HEK293 (cell line): ENCODE measurements at regions not wholly inside any gene's neighbourhood (a gene's known extent, or its start where the extent isn't known, plus 50 kb on each side); places are given as distances from the start of the nearest gene placed in this dataset.

ENCODE experiments used
- CTCF ChIA-PET: fragments of 350-600 bp; formaldehyde crosslinking; extraction: SDS; loops from one replicate; lab custom pipeline; 2021; ENCODE audit warnings: antibody characterized with exemption; lab: Yijun Ruan, JAX
- POLR2A ChIA-PET: fragments of 300-600 bp; formaldehyde crosslinking; extraction: SDS; loops from one replicate; lab custom pipeline; 2020; ENCODE audit warnings: antibody characterized with exemption, inconsistent platforms; lab: Yijun Ruan, JAX
- H3K27ac ChIP-seq: fragments of 200-500 bp; sonication (Bioruptor generic); 2 replicates; pipeline ENCODE4 v1.5.1; 2014; ENCODE audit warnings: low read depth, low read length, control low read depth, inconsistent platforms; ENCODE audit errors: extremely low read depth
- H3K36me3 ChIP-seq, 2 experiments: fragments of 200-500 bp in 1 of 2; sonication (Bioruptor generic) in 1 of 2; 1 replicate in 1 of 2; 2 replicates in 1 of 2; pipeline ENCODE4 v1.5.1; 2014 to 2017; ENCODE audit warnings: inconsistent platforms in 2 of 2, low read length in 2 of 2; ENCODE audit not compliant: control insufficient read depth in 2 of 2, insufficient read depth in 1 of 2
- H3K4me1 ChIP-seq: fragments of 200-500 bp; sonication (Bioruptor generic); 2 replicates; pipeline ENCODE4 v1.5.1; 2014; ENCODE audit warnings: mild to moderate bottlenecking, low read length, inconsistent platforms; ENCODE audit not compliant: control insufficient read depth, insufficient read depth
- H3K4me3 ChIP-seq: 2 replicates; pipeline ENCODE4 v1.5.1; 2011; ENCODE audit warnings: low read depth, mild to moderate bottlenecking, control low read depth, low read length, moderate library complexity
- H3K9me3 ChIP-seq: fragments of 200-500 bp; sonication (Bioruptor generic); 2 replicates; pipeline ENCODE4 v1.5.1; 2014; ENCODE audit warnings: low read depth, low read length, inconsistent platforms; ENCODE audit not compliant: control insufficient read depth, insufficient read depth
- KLF7 ChIP-seq: fragments of 450-650 bp; formaldehyde crosslinking; IDR thresholded peaks from 2 replicates; pipeline ENCODE4 v1.5.1; 2016; ENCODE audit warnings: missing biosample characterization, missing genetic modification characterization, borderline replicate concordance
- SP3 ChIP-seq: fragments of 450-650 bp; formaldehyde crosslinking; IDR thresholded peaks from 2 replicates; pipeline ENCODE4 v1.5.1; 2016; ENCODE audit warnings: missing biosample characterization, missing genetic modification characterization
- ZBTB48 ChIP-seq: fragments of 450-650 bp; formaldehyde crosslinking; IDR thresholded peaks from 2 replicates; pipeline ENCODE4 v1.5.1; 2016; ENCODE audit warnings: missing biosample characterization, missing genetic modification characterization
- ZFHX2 ChIP-seq: fragments of 450-650 bp; formaldehyde crosslinking; conservative IDR thresholded peaks from 2 replicates; pipeline ENCODE4 v1.5.1; 2016; ENCODE audit warnings: missing biosample characterization, missing genetic modification characterization
- ZFP3 ChIP-seq: fragments of 450-650 bp; formaldehyde crosslinking; IDR thresholded peaks from 2 replicates; pipeline ENCODE4 v1.5.1; 2016; ENCODE audit warnings: low read depth, missing biosample characterization, missing genetic modification characterization
- ZNF223 ChIP-seq: fragments of 450-650 bp; formaldehyde crosslinking; IDR thresholded peaks from 2 replicates; pipeline ENCODE4 v1.5.1; 2016; ENCODE audit warnings: missing biosample characterization, missing genetic modification characterization
- ZNF292 ChIP-seq: fragments of 450-650 bp; formaldehyde crosslinking; IDR thresholded peaks from 2 replicates; pipeline ENCODE4 v1.5.1; 2016; ENCODE audit warnings: low read depth, missing biosample characterization, missing genetic modification characterization, borderline replicate concordance
- ZNF311 ChIP-seq: fragments of 450-650 bp; formaldehyde crosslinking; IDR thresholded peaks from 2 replicates; pipeline ENCODE4 v1.5.1; 2017; ENCODE audit warnings: missing biosample characterization, missing genetic modification characterization, borderline replicate concordance
- ZNF324 ChIP-seq: fragments of 450-650 bp; formaldehyde crosslinking; IDR thresholded peaks from 2 replicates; pipeline ENCODE4 v1.5.1; 2016; ENCODE audit warnings: missing biosample characterization, missing genetic modification characterization
- ZNF473 ChIP-seq: fragments of 450-650 bp; formaldehyde crosslinking; IDR thresholded peaks from 2 replicates; pipeline ENCODE4 v1.5.1; 2017; ENCODE audit warnings: missing biosample characterization, missing genetic modification characterization
- ZNF621 ChIP-seq: fragments of 450-650 bp; formaldehyde crosslinking; IDR thresholded peaks from 2 replicates; pipeline ENCODE4 v1.5.1; 2017; ENCODE audit warnings: missing biosample characterization, missing genetic modification characterization
- ZNF626 ChIP-seq: fragments of 450-650 bp; sonication (Bioruptor Pico); formaldehyde crosslinking; IDR thresholded peaks from 2 replicates; pipeline ENCODE4 v1.5.1; 2018; ENCODE audit warnings: missing biosample characterization, missing genetic modification characterization, inconsistent platforms
- ZNF843 ChIP-seq: fragments of 450-650 bp; formaldehyde crosslinking; IDR thresholded peaks from 2 replicates; pipeline ENCODE4 v1.5.1; 2016; ENCODE audit warnings: missing biosample characterization, missing genetic modification characterization
- ZSCAN30 ChIP-seq: fragments of 450-650 bp; IDR thresholded peaks from 2 replicates; pipeline ENCODE4 v1.5.1; 2018; ENCODE audit warnings: missing biosample characterization, mild to moderate bottlenecking, missing genetic modification characterization, moderate library complexity
- TF ChIP-seq, protein P1 (sequence below): fragments of 450-650 bp; formaldehyde crosslinking; IDR thresholded peaks from 2 replicates; pipeline ENCODE4 v1.5.1; 2016; ENCODE audit warnings: missing biosample characterization, missing genetic modification characterization, borderline replicate concordance
- TF ChIP-seq, protein P2 (sequence below): IDR thresholded peaks from 2 replicates; pipeline ENCODE4 v1.6.1; 2011; ENCODE audit warnings: mild to moderate bottlenecking, low read depth, low read length, borderline replicate concordance
- TF ChIP-seq, protein P3 (sequence below): fragments of 450-650 bp; formaldehyde crosslinking; IDR thresholded peaks from 2 replicates; pipeline ENCODE4 v1.5.1; 2016; ENCODE audit warnings: missing biosample characterization, missing genetic modification characterization

DNA sequence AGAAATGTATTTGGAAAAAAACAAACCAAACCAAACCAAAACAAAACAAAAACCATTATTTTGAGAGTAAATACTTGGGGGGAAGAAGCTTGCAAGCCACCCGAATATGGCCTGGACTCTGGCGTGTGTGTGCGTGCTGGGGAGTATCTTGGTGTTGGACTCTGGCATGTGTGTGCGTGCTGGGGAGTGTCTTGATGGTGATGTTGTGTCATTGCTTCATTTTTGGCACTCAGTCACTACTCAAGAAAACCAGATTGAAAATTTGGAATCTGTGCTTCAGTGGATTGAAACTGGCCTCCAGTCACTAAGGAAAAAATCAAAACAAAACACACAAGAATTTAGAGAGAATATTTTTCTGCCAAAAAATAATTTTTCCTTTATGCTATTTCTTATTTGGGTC lies 76.1 kb downstream of the ARRDC3 start:
- H3K36me3 ChIP-seq: no peaks in the 10 kb centered on the region
- POLR2A ChIA-PET: no interaction called here

DNA sequence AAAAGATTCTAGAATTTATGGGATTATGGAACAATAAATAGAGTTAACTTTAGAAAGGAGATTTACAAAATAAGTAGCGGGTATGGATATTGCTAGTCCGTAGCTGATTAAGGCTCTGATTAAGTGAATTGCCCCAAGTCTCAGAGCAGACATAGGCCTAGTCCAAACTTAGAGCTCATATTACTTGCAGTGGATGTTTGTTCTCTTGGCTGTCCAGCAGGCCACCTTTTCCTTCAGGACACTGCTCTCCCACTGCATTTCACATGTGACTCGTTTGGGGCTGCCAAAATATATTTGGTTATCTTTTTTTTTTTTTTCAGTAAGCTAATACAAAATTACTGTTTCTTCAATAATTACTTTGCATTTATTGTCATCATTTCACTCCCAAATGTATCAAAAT lies 76.6 kb downstream of the ARRDC3 start:
- Histone ChIP-seq H3K9me3 (no peaks in the 10 kb centered on the region), H3K4me3 (no peak overlapping the region), H3K27ac (no peak overlapping the region), H3K4me1 (no peaks in the 10 kb centered on the region), H3K36me3 (no peaks in the 10 kb centered on the region)
- ChIA-PET POLR2A (interaction anchor here (0.6 kb wide), 1 partner anchor 74 kb away, joined by 3 read pairs; no protein-coding TSS in a partner anchor), CTCF (no interaction called here)
- TF ChIP-seq SP3 (tag by site-specific recombination): no peak
- TF ChIP-seq ZNF473 (tag by site-specific recombination): no peak
- TF ChIP-seq ZBTB48 (tag by site-specific recombination): no peak
- TF ChIP-seq ZNF621 (tag by site-specific recombination): no peak
- TF ChIP-seq KLF7 (tag by site-specific recombination): no peak
- no peak for TF ChIP-seq ZNF292 (tag by site-specific recombination)
- TF ChIP-seq, protein P1, sequence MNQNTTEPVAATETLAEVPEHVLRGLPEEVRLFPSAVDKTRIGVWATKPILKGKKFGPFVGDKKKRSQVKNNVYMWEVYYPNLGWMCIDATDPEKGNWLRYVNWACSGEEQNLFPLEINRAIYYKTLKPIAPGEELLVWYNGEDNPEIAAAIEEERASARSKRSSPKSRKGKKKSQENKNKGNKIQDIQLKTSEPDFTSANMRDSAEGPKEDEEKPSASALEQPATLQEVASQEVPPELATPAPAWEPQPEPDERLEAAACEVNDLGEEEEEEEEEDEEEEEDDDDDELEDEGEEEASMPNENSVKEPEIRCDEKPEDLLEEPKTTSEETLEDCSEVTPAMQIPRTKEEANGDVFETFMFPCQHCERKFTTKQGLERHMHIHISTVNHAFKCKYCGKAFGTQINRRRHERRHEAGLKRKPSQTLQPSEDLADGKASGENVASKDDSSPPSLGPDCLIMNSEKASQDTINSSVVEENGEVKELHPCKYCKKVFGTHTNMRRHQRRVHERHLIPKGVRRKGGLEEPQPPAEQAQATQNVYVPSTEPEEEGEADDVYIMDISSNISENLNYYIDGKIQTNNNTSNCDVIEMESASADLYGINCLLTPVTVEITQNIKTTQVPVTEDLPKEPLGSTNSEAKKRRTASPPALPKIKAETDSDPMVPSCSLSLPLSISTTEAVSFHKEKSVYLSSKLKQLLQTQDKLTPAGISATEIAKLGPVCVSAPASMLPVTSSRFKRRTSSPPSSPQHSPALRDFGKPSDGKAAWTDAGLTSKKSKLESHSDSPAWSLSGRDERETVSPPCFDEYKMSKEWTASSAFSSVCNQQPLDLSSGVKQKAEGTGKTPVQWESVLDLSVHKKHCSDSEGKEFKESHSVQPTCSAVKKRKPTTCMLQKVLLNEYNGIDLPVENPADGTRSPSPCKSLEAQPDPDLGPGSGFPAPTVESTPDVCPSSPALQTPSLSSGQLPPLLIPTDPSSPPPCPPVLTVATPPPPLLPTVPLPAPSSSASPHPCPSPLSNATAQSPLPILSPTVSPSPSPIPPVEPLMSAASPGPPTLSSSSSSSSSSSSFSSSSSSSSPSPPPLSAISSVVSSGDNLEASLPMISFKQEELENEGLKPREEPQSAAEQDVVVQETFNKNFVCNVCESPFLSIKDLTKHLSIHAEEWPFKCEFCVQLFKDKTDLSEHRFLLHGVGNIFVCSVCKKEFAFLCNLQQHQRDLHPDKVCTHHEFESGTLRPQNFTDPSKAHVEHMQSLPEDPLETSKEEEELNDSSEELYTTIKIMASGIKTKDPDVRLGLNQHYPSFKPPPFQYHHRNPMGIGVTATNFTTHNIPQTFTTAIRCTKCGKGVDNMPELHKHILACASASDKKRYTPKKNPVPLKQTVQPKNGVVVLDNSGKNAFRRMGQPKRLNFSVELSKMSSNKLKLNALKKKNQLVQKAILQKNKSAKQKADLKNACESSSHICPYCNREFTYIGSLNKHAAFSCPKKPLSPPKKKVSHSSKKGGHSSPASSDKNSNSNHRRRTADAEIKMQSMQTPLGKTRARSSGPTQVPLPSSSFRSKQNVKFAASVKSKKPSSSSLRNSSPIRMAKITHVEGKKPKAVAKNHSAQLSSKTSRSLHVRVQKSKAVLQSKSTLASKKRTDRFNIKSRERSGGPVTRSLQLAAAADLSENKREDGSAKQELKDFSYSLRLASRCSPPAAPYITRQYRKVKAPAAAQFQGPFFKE (tag by site-specific recombination): no peak
- TF ChIP-seq, protein P2, sequence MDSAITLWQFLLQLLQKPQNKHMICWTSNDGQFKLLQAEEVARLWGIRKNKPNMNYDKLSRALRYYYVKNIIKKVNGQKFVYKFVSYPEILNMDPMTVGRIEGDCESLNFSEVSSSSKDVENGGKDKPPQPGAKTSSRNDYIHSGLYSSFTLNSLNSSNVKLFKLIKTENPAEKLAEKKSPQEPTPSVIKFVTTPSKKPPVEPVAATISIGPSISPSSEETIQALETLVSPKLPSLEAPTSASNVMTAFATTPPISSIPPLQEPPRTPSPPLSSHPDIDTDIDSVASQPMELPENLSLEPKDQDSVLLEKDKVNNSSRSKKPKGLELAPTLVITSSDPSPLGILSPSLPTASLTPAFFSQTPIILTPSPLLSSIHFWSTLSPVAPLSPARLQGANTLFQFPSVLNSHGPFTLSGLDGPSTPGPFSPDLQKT: no peak
- no peak for TF ChIP-seq ZSCAN30 (tag by site-specific recombination)
- TF ChIP-seq ZNF324 (tag by site-specific recombination): no peak
- no peak for TF ChIP-seq ZFHX2 (tag by site-specific recombination)
- no peak for TF ChIP-seq ZNF223 (tag by site-specific recombination)
- no peak for TF ChIP-seq ZNF843 (tag by site-specific recombination)
- TF ChIP-seq, protein P3, sequence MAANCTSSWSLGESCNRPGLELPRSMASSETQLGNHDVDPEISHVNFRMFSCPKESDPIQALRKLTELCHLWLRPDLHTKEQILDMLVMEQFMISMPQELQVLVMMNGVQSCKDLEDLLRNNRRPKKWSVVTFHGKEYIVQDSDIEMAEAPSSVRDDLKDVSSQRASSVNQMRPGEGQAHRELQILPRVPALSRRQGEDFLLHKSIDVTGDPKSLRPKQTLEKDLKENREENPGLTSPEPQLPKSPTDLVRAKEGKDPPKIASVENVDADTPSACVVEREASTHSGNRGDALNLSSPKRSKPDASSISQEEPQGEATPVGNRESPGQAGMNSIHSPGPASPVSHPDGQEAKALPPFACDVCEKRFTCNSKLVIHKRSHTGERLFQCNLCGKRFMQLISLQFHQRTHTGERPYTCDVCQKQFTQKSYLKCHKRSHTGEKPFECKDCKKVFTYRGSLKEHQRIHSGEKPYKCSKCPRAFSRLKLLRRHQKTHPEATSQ (tag by site-specific recombination): no peak
- TF ChIP-seq ZFP3: no peak

More for the DNA sequence above, 76.1 kb downstream of the ARRDC3 start:
- Histone ChIP-seq H3K9me3 (no peaks in the 10 kb centered on the region), H3K27ac (no peak overlapping the region), H3K4me3 (no peak overlapping the region), H3K4me1 (no peaks in the 10 kb centered on the region)
- CTCF ChIA-PET: no interaction called here
- TF ChIP-seq ZNF626 (tag by site-specific recombination) (no peak), ZNF311 (tag by site-specific recombination) (no peak)
- TF ChIP-seq, protein P1 (tag by site-specific recombination): no peak
